ENCODE measurements at regions not wholly inside any gene's neighbourhood (a gene's known extent, or its start where the extent isn't known, plus 50 kb on each side); places are given as distances from the start of the nearest gene placed in this dataset.
"Not testable (repeated sequence)": the region's sequence is repeated elsewhere in the genome, so short reads cannot be mapped to it uniquely, and the experiment has no call there.

DNA sequence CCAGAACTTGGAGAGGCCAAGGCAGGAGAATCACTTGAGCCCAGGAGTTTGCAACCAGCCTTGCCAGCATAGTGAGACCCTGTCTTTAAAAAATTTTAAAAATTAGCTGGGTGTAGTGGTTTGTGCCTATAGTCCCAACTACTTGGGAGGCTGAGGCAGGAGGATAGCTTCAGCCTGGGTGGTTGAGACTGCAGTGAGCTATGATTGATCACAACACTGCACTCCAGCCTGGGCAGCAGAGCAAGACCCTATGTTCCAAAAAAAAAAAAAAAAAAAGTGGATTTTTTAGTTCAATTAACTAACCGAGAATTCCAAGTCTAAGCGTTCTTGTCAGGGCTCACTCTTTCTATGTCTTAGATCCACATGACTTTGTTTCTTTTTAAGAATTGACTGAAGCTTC is 130.3 kb upstream of the NRIP1 start:
- DNase-seq (no peak), ATAC-seq (ENCODE audit: poor library complexity) (no peak)
- intact Hi-C loops (cut with DNase I), result no loop called here

DNA sequence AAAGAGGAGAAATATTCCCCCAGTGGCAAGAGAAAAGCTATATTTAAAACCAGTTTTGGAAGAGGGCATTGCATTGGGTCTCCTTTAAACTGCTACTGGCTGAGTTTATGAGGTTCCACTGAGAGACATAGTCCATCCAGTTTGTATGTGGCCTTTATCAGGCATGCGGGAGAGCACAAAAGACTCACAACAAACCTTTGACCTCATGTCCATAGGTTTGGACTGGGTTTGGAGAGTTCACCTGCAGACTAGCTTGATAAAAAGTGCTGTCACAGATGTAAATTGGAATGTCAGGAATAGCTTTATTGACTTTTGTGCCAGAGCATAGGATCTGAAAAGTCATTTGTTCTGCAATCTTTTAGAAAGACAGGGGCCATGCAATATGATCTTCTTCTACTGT is 131.0 kb upstream of the NRIP1 start:
- DNase-seq (no peak), ATAC-seq (ENCODE audit: poor library complexity) (no peak)
- intact Hi-C loops (cut with DNase I), result no loop called here

GRCh38 chr21:15197696-15198095 is 132.9 kb upstream of the NRIP1 start:
- intact Hi-C loops (cut with DNase I), result no loop called here
- ATAC-seq (ENCODE audit: poor library complexity) (no peak), DNase-seq (no peak)

- DNase-seq, result no peak
- peak; percentile 84 for ATAC-seq (ENCODE audit: poor library complexity)
- intact Hi-C loops (cut with DNase I), result loop anchor here (10.0 kb wide), 1 partner anchor 135 kb away; the partner anchor contains the start of gene NRIP1
These were observed 134.9 kb upstream of the NRIP1 start for GRCh38 chr21:15199414-15200383.

GRCh38 chr21:15203740-15204139 is 138.9 kb upstream of the NRIP1 start:
- intact Hi-C loops (cut with DNase I), result loop anchor here (10.0 kb wide), 1 partner anchor 139 kb away; the partner anchor contains the start of gene NRIP1
- ATAC-seq (ENCODE audit: poor library complexity) (peak; percentile 43), DNase-seq (no peak)

DNA sequence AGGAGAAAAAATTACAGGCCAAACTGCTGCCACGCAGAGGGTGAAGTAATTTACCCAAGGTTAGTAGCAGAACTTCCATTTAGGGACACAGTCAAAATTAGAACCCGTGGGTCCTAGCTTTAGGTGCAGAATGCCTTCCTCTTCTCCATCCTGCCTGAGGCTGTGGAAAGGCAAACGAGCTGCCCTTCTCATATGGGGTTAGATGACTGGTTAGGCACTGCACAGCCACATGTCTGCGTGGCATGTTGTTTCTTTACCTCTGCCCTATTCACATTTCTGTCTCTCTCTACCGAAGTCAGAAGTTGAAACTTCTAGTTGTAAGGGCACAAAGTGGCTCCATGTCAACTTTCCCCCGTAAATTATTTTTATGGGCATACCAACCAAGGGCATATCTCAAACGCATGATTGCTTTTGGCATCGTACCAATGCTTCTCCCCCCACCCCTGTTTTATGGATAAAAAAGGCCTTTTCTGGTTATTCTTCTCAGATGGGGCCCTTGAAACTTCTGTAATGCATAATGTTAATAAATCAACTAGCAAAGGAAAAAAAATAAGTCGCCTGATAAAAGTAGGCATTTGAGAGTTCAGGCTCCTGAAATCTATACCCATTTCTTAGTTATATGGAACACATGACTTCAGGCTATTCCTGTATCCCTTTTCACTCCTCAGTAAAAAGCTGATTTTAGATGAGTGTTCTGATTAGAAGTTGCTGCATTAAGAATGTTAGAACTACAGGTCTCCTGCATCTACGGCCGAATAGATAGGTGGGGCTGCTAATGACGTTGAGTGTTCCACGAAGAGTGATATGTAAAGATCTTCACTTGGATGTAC is 139.6 kb upstream of the NRIP1 start:
- DNase-seq (no peak), ATAC-seq (ENCODE audit: poor library complexity) (peak; percentile 23)
- intact Hi-C loops (cut with DNase I), result loop anchor here (10.0 kb wide), 1 partner anchor 140 kb away; the partner anchor contains the start of gene NRIP1

- DNase-seq (no peak), ATAC-seq (ENCODE audit: poor library complexity) (peak; percentile 88)
- intact Hi-C loops (cut with DNase I), result loop anchor here (10.0 kb wide), 1 partner anchor 140 kb away; the partner anchor contains the start of gene NRIP1
These were observed 140.1 kb upstream of the NRIP1 start for GRCh38 chr21:15204970-15205286.

DNA sequence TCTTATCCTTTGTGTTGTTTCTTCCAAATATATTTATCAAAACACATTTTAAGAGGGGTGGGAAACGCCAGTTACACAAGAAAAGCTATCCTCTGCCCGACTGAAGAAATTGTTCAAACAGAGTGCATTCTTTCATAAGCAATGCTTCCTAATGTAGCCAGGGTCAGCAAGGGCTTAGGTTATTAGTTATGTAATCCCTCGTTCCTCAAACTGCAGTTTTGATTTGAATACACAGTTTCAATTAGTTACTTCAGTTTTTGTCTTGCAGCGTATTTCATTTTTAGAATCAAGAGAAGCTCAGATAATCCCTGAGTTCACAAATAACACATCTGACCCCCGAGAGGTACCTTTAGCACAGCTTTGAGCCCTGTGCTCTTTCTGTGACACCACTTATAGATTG is 141.7 kb upstream of the NRIP1 start:
- intact Hi-C loops (cut with DNase I), result loop anchor here (10.0 kb wide), 1 partner anchor 142 kb away; the partner anchor contains the start of gene NRIP1
- DNase-seq (no peak), ATAC-seq (ENCODE audit: poor library complexity) (no peak)

- DNase-seq (no peak), ATAC-seq (ENCODE audit: poor library complexity) (no peak)
- intact Hi-C loops (cut with DNase I), result loop anchor here (10.0 kb wide), 1 partner anchor 142 kb away; the partner anchor contains the start of gene NRIP1
These were observed 142.4 kb upstream of the NRIP1 start for GRCh38 chr21:15207231-15207630.

DNA sequence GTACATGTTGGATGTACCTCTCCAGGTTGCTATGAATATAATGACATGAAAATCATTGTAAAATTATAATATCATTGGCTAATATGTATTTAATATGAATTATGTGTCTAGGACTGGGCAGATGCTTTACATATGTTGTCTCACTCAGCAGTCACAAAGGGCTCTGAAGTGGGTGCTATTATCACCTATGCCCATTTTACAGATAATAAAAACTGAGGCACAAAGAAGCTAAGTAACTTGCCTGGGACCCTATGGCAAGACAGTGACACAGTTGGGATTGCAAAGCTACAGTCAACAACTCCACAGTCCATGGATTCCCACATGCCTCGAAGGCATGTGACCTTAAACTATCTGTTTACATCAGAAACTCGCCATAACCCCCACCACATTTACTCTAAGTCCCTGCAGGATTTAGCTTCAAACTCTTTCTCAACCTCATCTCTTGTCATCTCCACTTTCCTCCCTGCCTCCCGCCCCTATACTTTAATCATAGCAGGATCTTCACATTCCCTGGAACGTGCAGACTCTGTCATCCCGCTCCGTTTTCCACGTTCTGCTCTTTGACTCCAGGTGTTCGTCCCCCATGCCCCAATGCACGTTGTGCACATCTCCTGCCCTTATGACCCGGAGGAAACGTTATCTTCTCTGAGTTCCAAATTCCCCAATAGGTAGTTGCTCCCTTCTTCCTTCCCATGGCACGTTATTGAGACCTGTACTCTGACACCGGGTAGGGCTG is 143.0 kb upstream of the NRIP1 start:
- intact Hi-C loops (cut with DNase I), result loop anchor here (10.0 kb wide), 1 partner anchor 143 kb away; the partner anchor contains the start of gene NRIP1
- DNase-seq (no peak), ATAC-seq (ENCODE audit: poor library complexity) (no peak)

DNA sequence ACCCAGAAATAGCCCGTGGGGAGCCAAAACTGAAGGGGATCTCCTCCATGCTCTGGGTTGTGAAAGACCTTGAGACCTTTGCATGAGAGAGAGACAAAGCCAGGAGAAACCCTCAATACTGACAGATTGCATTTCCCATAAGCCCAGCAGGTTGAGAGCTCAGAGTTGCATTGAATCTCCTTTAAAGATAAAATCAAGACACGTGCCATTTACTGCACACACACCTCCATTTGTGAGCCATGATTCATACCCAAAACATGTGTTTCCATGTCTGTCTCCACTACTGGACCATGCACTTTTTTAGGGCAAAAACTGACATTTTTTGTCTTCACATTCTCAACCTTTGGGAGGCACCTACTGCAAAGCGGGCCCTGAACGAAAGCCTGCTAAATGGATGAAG is 144.0 kb upstream of the NRIP1 start:
- ATAC-seq (ENCODE audit: poor library complexity) (no peak), DNase-seq (no peak)
- intact Hi-C loops (cut with DNase I), result loop anchor here (10.0 kb wide), 1 partner anchor 144 kb away; the partner anchor contains the start of gene NRIP1

GRCh38 chr21:15209224-15209623 is 144.4 kb upstream of the NRIP1 start:
- intact Hi-C loops (cut with DNase I), result loop anchor here (10.0 kb wide), 1 partner anchor 144 kb away; the partner anchor contains the start of gene NRIP1
- ATAC-seq (ENCODE audit: poor library complexity) (no peak), DNase-seq (no peak)

DNA sequence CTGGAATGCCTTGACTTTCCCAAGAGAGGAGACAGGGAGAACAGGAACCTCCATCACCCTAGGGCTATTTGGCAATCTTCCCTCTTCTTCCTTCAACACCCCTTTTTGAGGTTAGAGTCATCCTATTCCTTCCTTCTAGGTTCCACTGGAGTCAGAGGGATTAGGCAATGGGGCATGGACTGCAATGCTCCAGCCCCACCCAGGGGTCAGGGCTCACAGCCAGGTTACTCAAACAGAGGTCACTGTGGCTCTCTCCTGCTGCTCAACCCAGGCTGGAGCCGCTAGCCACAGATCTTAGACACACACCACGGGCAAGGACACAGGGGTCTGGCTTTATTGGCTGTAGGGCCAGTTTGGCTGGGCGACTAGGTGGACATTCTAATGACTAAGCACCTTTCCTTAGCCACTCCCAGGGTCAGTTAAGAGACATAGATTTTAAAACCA is 145.5 kb upstream of the NRIP1 start:
- ATAC-seq (ENCODE audit: poor library complexity) (peak; percentile 83), DNase-seq (peak; percentile 87)
- intact Hi-C loops (cut with DNase I), result no loop called here

- intact Hi-C loops (cut with DNase I), result no loop called here
- ATAC-seq (ENCODE audit: poor library complexity), result no peak
- no peak for DNase-seq
These were observed 146.8 kb upstream of the NRIP1 start for GRCh38 chr21:15211491-15212133.

DNA sequence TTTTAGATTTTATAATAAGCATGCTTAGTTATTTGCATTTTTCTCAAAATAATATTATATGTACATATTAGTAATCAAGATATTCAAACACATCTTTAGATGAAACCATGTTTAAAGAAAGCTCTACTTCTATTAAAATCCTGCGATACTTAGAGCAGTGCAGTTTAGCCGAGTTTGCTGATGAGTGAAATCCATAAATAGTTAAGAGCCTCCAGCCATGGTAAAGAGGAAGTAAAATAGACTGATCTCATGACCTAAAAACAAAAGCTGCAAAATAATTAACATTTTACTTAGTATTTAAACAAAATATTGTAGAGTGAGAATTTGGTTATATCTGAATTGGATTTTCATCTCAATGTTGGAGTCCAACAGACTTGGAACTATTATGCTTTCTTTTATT is 147.4 kb upstream of the NRIP1 start:
- ATAC-seq (ENCODE audit: poor library complexity), result peak; percentile 71
- no peak for DNase-seq
- intact Hi-C loops (cut with DNase I), result no loop called here

GRCh38 chr21:15218476-15218875 is 153.7 kb upstream of the NRIP1 start:
- DNase-seq; intact Hi-C loops (cut with DNase I); ATAC-seq (ENCODE audit: poor library complexity): not testable (repeated sequence)

- intact Hi-C loops (cut with DNase I), result no loop called here
- ATAC-seq (ENCODE audit: poor library complexity) (no peak), DNase-seq (no peak)
These were observed 154.2 kb upstream of the NRIP1 start for GRCh38 chr21:15219039-15219438.

- DNase-seq (no peak), ATAC-seq (ENCODE audit: poor library complexity) (no peak)
- intact Hi-C loops (cut with DNase I), result no loop called here
These were observed 155.1 kb upstream of the NRIP1 start for GRCh38 chr21:15219894-15220293.

Measured in Right ventricle myocardium superior (tissue), 1 donor.